ENCODE measurements at regions not wholly inside any gene's neighbourhood (a gene's known extent, or its start where the extent isn't known, plus 50 kb on each side); places are given as distances from the start of the nearest gene placed in this dataset.

GRCh38 chr16:79891458-79891857, 290.9 kb upstream of the MAF start:
- TF ChIP-seq POLR2A (IDR thresholded peaks at IDR 0.05) (no peak), CTCF (IDR thresholded peaks at IDR 0.05) (no peak)
